WTC11 (cell line): ENCODE measurements at regions not wholly inside any gene's neighbourhood (a gene's known extent, or its start where the extent isn't known, plus 50 kb on each side); places are given as distances from the start of the nearest gene placed in this dataset.

Experiments used
- CBFB ChIP-seq: sonication (generic); formaldehyde crosslinking; IDR thresholded peaks from 2 replicates; pipeline ENCODE4 v1.8.1; 2022; ENCODE audit warnings: mild to moderate bottlenecking, low read depth, missing genetic modification reagents
- CREB1 ChIP-seq: sonication (generic); formaldehyde crosslinking; IDR thresholded peaks from 2 replicates; pipeline ENCODE4 v1.8.0; 2023; ENCODE audit warnings: mild to moderate bottlenecking, missing genetic modification reagents
- ELF4 ChIP-seq: sonication (generic); formaldehyde crosslinking; IDR thresholded peaks from 2 replicates; pipeline ENCODE4 v1.8.1; 2022; ENCODE audit warnings: low read depth, mild to moderate bottlenecking, moderate library complexity, missing genetic modification reagents
- FOXP4 ChIP-seq: sonication (generic); formaldehyde crosslinking; IDR thresholded peaks from 2 replicates; pipeline ENCODE4 v1.8.0; 2022; ENCODE audit warnings: mild to moderate bottlenecking, missing genetic modification reagents
- IRF1 ChIP-seq: sonication (generic); formaldehyde crosslinking; IDR thresholded peaks from 2 replicates; pipeline ENCODE4 v1.8.0; 2023; ENCODE audit warnings: missing genetic modification reagents
- KAT7 ChIP-seq: sonication (generic); formaldehyde crosslinking; IDR thresholded peaks from 2 replicates; pipeline ENCODE4 v1.8.1; 2023; ENCODE audit warnings: missing genetic modification reagents, mild to moderate bottlenecking, borderline replicate concordance
- NFYB ChIP-seq: sonication (generic); formaldehyde crosslinking; conservative IDR thresholded peaks from 2 replicates; pipeline ENCODE4 v1.8.0; 2022; ENCODE audit warnings: low read depth, missing genetic modification reagents
- SMAD4 ChIP-seq: sonication (generic); formaldehyde crosslinking; IDR thresholded peaks from 2 replicates; pipeline ENCODE4 v1.8.0; 2022; ENCODE audit warnings: mild to moderate bottlenecking, missing genetic modification reagents
- SP1 ChIP-seq: sonication (generic); formaldehyde crosslinking; conservative IDR thresholded peaks from 2 replicates; pipeline ENCODE4 v1.8.1; 2022; ENCODE audit warnings: missing genetic modification reagents
- TEAD4 ChIP-seq: sonication (generic); formaldehyde crosslinking; IDR thresholded peaks from 2 replicates; pipeline ENCODE4 v1.8.0; 2022; ENCODE audit warnings: mild to moderate bottlenecking, missing genetic modification reagents
- ZNF423 ChIP-seq: fragments of 250-450 bp; sonication (Bioruptor Pico); IDR thresholded peaks from 2 replicates; pipeline ENCODE4 v2.1.2; 2022; ENCODE audit warnings: mild to moderate bottlenecking, moderate library complexity
- TF ChIP-seq, protein P1 (sequence below): fragments of 200-600 bp; IDR thresholded peaks from 2 replicates; pipeline ENCODE4 v1.8.0; 2022; ENCODE audit warnings: antibody characterized with exemption
- TF ChIP-seq, protein P2 (sequence below): sonication (generic); formaldehyde crosslinking; conservative IDR thresholded peaks from 2 replicates; pipeline ENCODE4 v1.8.1; 2023; ENCODE audit warnings: mild to moderate bottlenecking, low read depth, missing genetic modification reagents, moderate library complexity

GRCh38 chr2:7225848-7226247 is 308.6 kb downstream of the RNF144A start:
- TF ChIP-seq SP1 (CRISPR knock-in tag) (no peak), IRF1 (no peak), ELF4 (CRISPR knock-in tag) (no peak), TEAD4 (CRISPR knock-in tag) (no peak), SMAD4 (CRISPR knock-in tag) (no peak), FOXP4 (CRISPR knock-in tag) (no peak), CREB1 (no peak), ZNF423 (CRISPR knock-in tag) (no peak), CBFB (CRISPR knock-in tag) (no peak), KAT7 (no peak), NFYB (no peak)
- TF ChIP-seq, protein P1, sequence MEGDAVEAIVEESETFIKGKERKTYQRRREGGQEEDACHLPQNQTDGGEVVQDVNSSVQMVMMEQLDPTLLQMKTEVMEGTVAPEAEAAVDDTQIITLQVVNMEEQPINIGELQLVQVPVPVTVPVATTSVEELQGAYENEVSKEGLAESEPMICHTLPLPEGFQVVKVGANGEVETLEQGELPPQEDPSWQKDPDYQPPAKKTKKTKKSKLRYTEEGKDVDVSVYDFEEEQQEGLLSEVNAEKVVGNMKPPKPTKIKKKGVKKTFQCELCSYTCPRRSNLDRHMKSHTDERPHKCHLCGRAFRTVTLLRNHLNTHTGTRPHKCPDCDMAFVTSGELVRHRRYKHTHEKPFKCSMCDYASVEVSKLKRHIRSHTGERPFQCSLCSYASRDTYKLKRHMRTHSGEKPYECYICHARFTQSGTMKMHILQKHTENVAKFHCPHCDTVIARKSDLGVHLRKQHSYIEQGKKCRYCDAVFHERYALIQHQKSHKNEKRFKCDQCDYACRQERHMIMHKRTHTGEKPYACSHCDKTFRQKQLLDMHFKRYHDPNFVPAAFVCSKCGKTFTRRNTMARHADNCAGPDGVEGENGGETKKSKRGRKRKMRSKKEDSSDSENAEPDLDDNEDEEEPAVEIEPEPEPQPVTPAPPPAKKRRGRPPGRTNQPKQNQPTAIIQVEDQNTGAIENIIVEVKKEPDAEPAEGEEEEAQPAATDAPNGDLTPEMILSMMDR: no peak
- TF ChIP-seq, protein P2, sequence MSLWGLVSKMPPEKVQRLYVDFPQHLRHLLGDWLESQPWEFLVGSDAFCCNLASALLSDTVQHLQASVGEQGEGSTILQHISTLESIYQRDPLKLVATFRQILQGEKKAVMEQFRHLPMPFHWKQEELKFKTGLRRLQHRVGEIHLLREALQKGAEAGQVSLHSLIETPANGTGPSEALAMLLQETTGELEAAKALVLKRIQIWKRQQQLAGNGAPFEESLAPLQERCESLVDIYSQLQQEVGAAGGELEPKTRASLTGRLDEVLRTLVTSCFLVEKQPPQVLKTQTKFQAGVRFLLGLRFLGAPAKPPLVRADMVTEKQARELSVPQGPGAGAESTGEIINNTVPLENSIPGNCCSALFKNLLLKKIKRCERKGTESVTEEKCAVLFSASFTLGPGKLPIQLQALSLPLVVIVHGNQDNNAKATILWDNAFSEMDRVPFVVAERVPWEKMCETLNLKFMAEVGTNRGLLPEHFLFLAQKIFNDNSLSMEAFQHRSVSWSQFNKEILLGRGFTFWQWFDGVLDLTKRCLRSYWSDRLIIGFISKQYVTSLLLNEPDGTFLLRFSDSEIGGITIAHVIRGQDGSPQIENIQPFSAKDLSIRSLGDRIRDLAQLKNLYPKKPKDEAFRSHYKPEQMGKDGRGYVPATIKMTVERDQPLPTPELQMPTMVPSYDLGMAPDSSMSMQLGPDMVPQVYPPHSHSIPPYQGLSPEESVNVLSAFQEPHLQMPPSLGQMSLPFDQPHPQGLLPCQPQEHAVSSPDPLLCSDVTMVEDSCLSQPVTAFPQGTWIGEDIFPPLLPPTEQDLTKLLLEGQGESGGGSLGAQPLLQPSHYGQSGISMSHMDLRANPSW: no peak
